Small intestine (tissue), 7 donors: ENCODE measurements at regions not wholly inside any gene's neighbourhood (a gene's known extent, or its start where the extent isn't known, plus 50 kb on each side); places are given as distances from the start of the nearest gene placed in this dataset.

Source experiments
- DNase-seq, 2 donors: peaks; one replicate each; pipeline versions ENCODE4 v3.0.0 to v3.0.0-alpha.2; 2013
- FAIRE-seq: peaks from 2 replicates; lab custom pipeline; 2012; peaks lifted over from hg19 to GRCh38; lab: Jason Lieb, UNC
- H3K27ac ChIP-seq, 3 donors: one replicate each; pipeline ENCODE4 v1.5.1; 2013; ENCODE audit warnings: low read length in 2 of 3, mild to moderate bottlenecking in 2 of 3, control low read depth in 1 of 3, inconsistent platforms in 1 of 3, low read depth in 1 of 3, moderate library complexity in 1 of 3
- H3K27me3 ChIP-seq, 3 donors: one replicate each; pipeline ENCODE4 v1.6.1; 2013; ENCODE audit warnings: low read length in 3 of 3, inconsistent platforms in 1 of 3; ENCODE audit not compliant: control insufficient read depth in 3 of 3, insufficient read depth in 3 of 3
- H3K36me3 ChIP-seq, 3 donors: one replicate each; pipeline ENCODE4 v1.6.1; 2013; ENCODE audit warnings: low read length in 3 of 3, inconsistent platforms in 1 of 3, low read depth in 1 of 3, mild to moderate bottlenecking in 1 of 3, moderate library complexity in 1 of 3; ENCODE audit not compliant: control insufficient read depth in 3 of 3, insufficient read depth in 2 of 3
- H3K4me1 ChIP-seq, 3 donors: one replicate each; pipeline ENCODE4 v1.6.1; 2013; ENCODE audit warnings: low read length in 2 of 3, inconsistent platforms in 1 of 3, low read depth in 1 of 3, mild to moderate bottlenecking in 1 of 3, moderate library complexity in 1 of 3; ENCODE audit not compliant: control insufficient read depth in 3 of 3, insufficient read depth in 2 of 3
- H3K4me3 ChIP-seq, 3 donors: one replicate each; pipeline ENCODE4 v1.5.1; 2013; ENCODE audit warnings: low read length in 3 of 3, control low read depth in 1 of 3, inconsistent platforms in 1 of 3, low read depth in 1 of 3, mild to moderate bottlenecking in 1 of 3, moderate library complexity in 1 of 3
- H3K9me3 ChIP-seq, 2 donors: one replicate each; pipeline ENCODE4 v1.6.1; 2013; ENCODE audit warnings: low read depth in 1 of 2, low read length in 1 of 2; ENCODE audit not compliant: control insufficient read depth in 2 of 2, insufficient read depth in 1 of 2
- WGBS, 3 donors: extraction: QIAGEN DNeasy Blood & Tissue Kit; methylation state at CpG; one replicate each; pipeline ENCODE4 v1.1.7; 2013; 5-methylcytosine and 5-hydroxymethylcytosine counted together
- donor health status: healthy with polysubstance abuse.
- donor health status: control.
- donor health status: control.
- donor health status: Bipolar disorder and iron deficiency.
- donor health status: healthy.

DNA sequence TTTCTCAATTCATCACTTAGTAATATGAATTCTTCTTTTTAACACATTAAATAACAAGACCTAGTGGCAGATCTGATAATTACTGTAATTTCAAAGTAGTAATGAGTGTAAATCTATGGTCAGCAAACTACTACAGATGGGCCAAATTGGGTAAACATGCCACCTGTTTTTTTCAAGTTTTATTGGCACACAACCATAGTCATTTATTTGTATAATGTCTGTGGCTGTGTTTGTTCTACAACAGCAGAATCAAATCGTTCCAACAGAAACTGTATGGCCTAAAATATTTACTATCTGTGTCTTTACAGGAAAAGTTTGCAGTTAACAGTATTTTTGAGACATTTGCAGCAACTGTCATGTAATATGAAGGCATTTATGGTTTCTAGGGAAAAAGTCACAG, 86.1 kb upstream of the EYA2 start:
- no peaks in the 10 kb centered on the region for H3K9me3 ChIP-seq
- no peak overlapping the region for H3K4me3 ChIP-seq
- H3K27me3 ChIP-seq: peaks cover 0 to 11% (median 0%) of the 10 kb centered on the region in 3 donors
- no peak overlapping the region for H3K27ac ChIP-seq
- WGBS, 3 donors: 8 to 24% (median 14%) methylated on average over 1 of the region's 1 CpG
- H3K4me1 ChIP-seq: no peaks in the 10 kb centered on the region
- H3K36me3 ChIP-seq: no peaks in the 10 kb centered on the region
- no peak for DNase-seq
- no peak for FAIRE-seq

DNA sequence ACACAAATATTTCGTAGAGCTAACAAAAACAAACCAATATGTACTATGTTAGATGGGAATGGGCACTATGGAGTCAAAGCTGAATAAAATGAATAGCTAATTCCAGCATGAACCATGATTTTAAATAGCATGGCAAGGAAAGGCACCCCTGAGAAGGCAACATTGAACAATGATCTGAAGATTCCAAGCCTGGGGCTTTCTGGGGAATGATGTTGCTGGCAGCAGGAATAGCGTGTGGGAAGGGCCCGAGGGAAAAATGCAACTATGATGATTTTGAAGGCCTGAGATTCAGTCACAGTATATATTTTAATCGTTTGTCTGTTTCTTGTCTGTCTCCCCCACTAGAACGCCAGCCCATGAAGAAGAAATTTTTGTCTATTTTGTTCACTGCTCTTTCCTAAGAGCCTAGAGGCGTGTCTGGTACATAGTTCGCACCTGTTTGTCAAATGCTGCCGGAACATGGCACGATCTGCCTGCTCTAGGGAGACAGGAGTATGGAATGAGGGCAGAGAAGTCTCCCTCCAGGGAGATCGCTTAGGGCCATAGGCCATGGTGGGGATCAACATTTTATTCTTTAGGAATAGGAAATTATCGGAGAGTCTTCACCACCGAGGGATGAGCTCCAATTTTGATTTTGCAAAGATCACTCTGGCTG, 84.8 kb upstream of the EYA2 start:
- Histone ChIP-seq H3K36me3 (no peaks in the 10 kb centered on the region), H3K27ac (no peak overlapping the region), H3K4me3 (no peak overlapping the region), H3K27me3 (peaks cover 0 to 9% (median 0%) of the 10 kb centered on the region in 3 donors), H3K9me3 (no peaks in the 10 kb centered on the region), H3K4me1 (peaks cover 0 to 2% (median 0%) of the 10 kb centered on the region in 3 donors)
- 43 to 71% (median 53%) methylated on average over 12 of the region's 12 CpGs for WGBS, 3 donors
- DNase-seq: no peak
- no peak for FAIRE-seq

DNA sequence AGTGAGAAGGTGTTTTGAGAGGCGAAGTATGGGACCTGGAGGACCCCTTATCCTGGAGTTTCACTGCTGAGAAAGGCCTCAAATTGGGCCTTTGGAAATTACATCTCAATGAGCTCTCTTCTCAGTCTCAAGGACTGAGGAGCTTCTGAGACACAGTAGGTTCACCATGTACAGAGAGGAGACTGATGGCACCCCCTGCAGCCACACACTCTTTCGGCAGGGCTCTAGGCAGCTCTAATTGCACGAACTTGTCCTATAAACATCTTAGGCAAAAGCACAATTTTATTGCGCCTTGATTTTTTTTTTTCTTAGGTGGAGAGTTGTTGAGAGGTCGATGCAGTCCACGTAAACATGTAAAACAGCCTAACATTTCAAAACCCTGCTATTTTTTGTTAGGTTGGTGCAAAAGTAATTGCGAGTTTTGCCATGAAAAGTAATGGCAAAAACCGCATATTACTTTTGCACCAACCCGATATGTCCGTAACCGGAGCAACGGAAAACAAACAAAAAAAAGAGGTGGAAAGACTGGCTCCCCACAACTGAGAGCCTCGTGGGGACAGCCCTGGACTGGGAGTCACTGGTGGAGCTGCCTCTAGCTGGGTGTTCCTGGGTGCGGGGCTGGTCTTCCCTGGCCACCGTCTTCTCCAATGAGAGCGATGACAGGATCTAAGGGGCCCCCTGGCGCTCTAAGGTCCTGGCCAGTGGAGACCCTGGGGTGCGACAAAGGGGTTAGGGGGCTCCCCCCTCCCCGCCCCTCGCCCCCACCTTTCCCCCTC, 84.0 kb upstream of the EYA2 start:
- Histone ChIP-seq H3K4me3 (no peak overlapping the region), H3K27ac (no peak overlapping the region), H3K36me3 (no peaks in the 10 kb centered on the region), H3K4me1 (peaks cover 0 to 2% (median 0%) of the 10 kb centered on the region in 3 donors), H3K27me3 (peaks cover 0 to 9% (median 0%) of the 10 kb centered on the region in 3 donors), H3K9me3 (no peaks in the 10 kb centered on the region)
- FAIRE-seq (no peak), DNase-seq (peak in 1 of 2 donors; percentile 57)
- 16 to 46% (median 30%) methylated on average over 17 to 20 of the region's 20 CpGs for WGBS, 3 donors

GRCh38 chr20:46811224-46812084, 83.2 kb upstream of the EYA2 start:
- no peaks in the 10 kb centered on the region for H3K36me3 ChIP-seq
- peaks cover 0 to 2% (median 0%) of the 10 kb centered on the region in 3 donors for H3K4me1 ChIP-seq
- FAIRE-seq (no peak), DNase-seq (peak in 1 of 2 donors; percentile 73)
- no peak overlapping the region for H3K27ac ChIP-seq
- WGBS, 3 donors: 6 to 12% (median 11%) methylated on average over 39 to 54 of the region's 54 CpGs
- H3K27me3 ChIP-seq: peaks cover 0 to 9% (median 0%) of the 10 kb centered on the region in 3 donors
- no peaks in the 10 kb centered on the region for H3K9me3 ChIP-seq
- peak overlapping the region in 2 of 3 donors; percentile 20 to 25 for H3K4me3 ChIP-seq

DNA sequence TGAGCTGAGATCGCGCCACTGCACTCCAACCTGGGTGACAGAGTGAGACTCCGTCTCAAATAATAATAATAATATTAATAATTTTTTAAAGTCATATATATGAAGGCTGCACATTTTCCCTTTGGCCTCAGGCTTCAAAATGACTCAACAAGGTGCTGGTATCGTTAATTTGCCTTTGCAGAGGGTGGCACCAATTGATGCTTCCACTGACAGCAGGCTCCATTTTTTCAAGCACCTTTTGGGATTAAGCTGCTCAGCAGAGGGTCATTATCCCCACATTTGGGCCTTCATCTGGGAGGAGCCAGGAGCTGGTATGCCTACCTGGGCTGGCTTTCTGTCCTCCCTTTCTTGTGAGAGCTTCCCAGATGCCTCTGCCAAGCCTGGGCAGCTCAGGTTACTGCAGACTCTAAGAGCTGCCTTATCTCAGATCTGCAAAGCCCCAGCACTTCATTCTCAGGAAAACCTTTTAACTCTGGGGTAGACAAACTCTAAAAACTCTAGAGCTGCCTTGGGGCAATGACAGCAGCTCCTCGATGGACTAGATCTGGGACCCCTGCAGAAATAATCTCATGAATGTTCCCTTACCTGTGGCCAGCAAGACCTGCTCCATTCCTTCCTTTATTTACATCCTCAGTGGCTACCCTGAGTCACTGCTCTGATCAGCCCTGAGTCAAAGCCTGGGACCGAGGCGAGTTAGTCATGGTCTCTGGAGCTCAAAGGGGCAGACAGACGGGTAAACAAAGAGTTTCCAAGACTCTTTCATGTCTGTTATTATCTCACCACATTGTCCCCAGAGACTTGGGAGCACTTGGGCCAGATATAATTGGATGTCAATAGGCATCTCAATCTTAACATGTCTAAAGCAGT, 80.0 kb upstream of the EYA2 start:
- no peak overlapping the region for H3K4me3 ChIP-seq
- FAIRE-seq (no peak), DNase-seq (peak in 1 of 2 donors; percentile 36)
- peaks cover 0 to 9% (median 0%) of the 10 kb centered on the region in 3 donors for H3K27me3 ChIP-seq
- no peaks in the 10 kb centered on the region for H3K9me3 ChIP-seq
- H3K4me1 ChIP-seq: peaks cover 0 to 2% (median 0%) of the 10 kb centered on the region in 3 donors
- 48 to 55% (median 50%) methylated on average over 8 of the region's 8 CpGs for WGBS, 3 donors
- no peak overlapping the region for H3K27ac ChIP-seq
- no peaks in the 10 kb centered on the region for H3K36me3 ChIP-seq

DNA sequence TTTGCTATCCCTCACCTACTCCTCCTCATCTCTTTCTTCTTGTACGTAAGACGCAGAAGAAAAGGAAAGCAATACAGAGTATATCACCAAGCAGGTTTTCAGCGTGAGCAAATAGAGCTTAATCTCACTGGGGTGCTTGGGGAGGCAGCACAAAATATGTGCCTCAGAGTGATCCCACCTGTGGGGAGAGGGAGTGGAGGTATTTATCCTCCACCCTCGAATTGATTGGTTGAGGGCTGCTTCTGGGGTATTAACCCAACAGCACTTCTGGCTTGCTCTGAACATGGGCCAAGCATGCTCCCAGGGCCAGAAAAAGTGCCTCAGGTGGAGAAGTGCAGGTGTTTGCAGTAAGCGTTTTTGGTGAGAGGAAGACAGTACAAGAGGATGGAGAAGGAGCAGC, 78.5 kb upstream of the EYA2 start:
- Histone ChIP-seq H3K4me1 (peaks cover 0 to 2% (median 0%) of the 10 kb centered on the region in 3 donors), H3K27ac (no peak overlapping the region), H3K9me3 (no peaks in the 10 kb centered on the region), H3K36me3 (no peaks in the 10 kb centered on the region), H3K27me3 (peaks cover 0 to 10% (median 0%) of the 10 kb centered on the region in 3 donors), H3K4me3 (no peak overlapping the region)
- 71 to 85% (median 80%) methylated on average over 5 of the region's 5 CpGs for WGBS, 3 donors
- DNase-seq: no peak
- no peak for FAIRE-seq

GRCh38 chr20:46816886-46817638, 77.6 kb upstream of the EYA2 start:
- Histone ChIP-seq H3K27me3 (peaks cover 0 to 8% (median 0%) of the 10 kb centered on the region in 3 donors), H3K9me3 (no peaks in the 10 kb centered on the region), H3K4me1 (peaks cover 0 to 2% (median 0%) of the 10 kb centered on the region in 3 donors), H3K27ac (no peak overlapping the region), H3K36me3 (no peaks in the 10 kb centered on the region), H3K4me3 (no peak overlapping the region)
- peak; percentile 11 to 30 for DNase-seq
- WGBS, 3 donors: 12 to 41% (median 27%) methylated on average over 8 of the region's 8 CpGs
- no peak for FAIRE-seq
